GM21367 (cell line): ENCODE measurements at regions not wholly inside any gene's neighbourhood (a gene's known extent, or its start where the extent isn't known, plus 50 kb on each side); places are given as distances from the start of the nearest gene placed in this dataset.
"Not testable (repeated sequence)": the region's sequence is repeated elsewhere in the genome, so short reads cannot be mapped to it uniquely, and the experiment has no call there.

Experiments used
- ATAC-seq: cut with Tn5 transposase; IDR thresholded peaks from one replicate; pipeline ENCODE4 v1.9.1; 2021; ENCODE audit not compliant: unreplicated experiment

DNA sequence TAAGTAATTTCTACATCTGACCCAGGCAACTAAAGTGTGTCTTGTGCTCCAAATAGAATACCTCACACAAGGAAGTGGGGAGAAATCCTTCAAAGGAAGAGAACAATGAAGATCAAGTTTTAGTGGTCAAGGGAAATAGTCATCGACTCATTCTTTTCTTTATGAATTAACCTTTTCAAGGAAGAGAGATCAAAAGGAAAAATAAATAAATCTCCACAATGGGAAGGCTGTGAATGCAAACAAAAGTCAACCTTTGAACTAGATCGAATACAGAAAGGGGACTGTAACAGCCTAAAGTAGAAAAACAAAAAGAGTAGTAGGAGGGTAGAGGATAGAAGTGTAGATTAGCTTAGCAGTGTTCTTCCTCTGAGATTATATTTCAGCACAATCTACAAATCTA is 274.6 kb upstream of the COBL start:
- no peak for ATAC-seq

DNA sequence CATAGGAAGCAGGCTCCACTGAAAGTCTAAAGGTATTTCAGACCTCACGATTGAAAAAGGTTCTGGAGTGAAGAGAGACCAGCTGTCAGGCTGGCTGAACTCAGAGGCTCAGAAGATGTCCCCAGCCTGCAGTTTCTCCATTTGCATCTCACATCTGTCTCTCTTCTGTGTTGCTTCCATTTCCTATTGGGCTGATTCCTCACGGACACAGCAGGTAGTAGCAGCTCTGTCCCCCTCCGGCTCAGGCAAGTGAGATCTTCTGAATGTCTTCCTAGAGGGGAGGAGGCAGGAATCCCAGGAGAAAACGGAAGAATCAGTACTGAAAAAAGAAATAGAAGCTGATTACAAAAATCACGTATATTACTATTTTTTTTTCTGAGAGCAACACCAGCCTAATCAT is 274.1 kb upstream of the COBL start:
- ATAC-seq, result no peak

DNA sequence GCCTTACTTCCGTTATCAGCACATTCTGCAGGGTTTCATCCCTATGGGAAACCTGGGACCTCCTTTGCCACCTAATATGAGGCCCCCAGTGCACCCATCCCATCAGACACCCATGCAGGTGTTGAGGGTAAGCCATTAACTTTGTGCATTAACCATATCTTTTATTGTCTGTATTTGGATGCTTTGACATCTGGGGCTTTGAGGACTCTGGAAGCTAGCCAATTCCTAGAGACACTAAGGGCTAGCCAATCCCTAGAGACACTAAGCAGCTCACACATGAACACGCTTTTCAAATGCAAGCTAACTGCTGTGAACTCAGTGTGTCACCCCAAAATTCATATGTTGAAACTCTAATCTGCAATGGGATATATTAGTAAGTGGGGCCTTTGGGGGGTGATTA is 272.5 kb upstream of the COBL start:
- ATAC-seq, result no peak

DNA sequence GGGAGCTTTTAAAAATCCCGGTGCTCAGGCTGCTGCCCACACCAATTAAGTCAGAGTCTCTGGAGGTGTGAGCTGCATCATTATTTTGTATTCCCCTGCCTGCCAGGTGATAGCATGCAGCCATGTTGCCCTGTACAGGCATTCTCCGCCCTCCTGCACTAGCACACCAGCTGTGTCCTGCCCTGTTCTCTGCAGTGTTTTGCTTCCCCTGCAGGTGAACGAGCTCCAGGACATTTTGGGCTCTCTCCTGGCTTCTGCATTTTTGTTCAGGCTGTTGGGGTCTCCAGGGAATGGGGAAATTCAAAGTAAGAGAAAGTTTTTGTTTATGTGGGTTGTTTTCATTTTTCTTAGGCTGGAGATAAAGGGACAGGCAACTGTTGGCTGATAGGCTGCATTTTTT is 271.0 kb upstream of the COBL start:
- no peak for ATAC-seq

DNA sequence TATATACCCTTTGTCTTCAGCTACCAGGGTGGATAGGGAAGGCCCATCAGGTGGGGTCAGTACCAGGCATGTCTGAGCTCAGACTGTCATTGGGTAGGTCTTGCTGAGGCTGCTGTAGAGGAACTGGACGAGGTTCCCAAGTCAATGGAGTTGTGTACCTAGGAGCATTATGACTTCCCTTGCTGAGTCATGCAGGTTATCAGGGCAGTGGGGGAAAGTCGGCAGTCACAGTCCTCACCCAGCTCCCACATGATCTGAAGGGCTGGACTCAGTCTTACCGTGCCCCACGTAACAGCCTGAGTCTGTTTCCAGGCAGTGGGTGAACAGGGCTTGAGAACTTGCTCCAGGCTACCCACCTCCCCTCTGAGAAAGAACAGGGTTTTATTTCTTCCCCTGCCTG is 260.8 kb upstream of the COBL start:
- no peak for ATAC-seq

DNA sequence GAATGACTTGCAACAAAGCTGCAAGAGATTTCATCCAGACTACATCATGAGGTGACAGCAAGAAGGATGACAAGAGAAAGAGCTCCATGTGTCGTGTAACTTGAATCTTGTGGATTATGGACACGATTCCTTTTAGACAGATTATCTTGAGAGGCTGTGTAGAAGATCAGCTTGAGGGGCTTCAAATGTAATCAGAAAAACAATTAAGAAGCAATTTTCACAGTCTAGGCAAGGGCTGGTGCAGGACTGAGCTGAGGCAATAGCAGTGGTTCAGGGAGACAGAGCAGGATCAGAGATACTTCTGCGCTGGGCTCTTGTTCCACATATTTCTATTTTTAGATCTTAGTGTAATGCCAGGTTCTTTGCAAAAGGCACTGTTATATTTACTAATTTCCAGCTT is 253.0 kb upstream of the COBL start:
- ATAC-seq, result no peak

DNA sequence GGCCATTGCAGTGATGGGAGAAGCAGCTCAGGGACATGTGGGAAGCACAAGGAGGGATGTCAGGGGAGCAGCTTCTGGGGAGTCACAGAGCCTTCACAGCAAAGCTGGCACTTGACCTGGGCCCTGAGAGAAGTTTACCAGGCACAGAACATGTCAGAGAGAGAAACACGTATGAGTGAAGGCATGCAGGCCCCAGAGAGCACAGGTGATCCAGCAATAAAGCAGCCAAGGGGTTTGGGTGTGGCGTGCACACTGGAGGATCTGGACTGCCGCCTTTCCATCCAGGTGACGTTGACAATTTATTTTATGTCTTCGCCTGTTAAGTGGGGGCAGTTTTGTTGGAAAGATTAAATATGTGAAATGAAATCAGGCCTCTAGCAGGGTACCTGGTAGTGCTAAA is 252.6 kb upstream of the COBL start:
- no peak for ATAC-seq

DNA sequence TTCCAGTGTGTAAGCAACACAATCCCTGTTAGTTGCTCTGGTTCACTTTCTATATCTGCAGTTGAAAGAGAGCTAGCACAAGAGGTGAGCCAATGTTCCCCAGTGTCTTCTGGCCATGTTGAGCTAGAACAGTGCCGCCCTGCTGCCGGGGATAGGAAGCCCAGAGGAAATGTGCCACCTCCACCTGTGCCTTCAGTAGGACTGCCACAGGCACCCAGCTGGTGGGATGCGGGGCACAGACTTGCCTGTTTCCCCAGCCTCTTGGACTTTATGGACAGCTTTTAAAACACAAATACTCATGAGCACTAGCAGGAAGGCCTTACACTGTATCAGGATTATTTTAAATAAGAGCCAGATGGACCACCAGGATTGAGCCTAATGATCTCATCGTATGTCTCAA is 234.5 kb upstream of the COBL start:
- ATAC-seq, result no peak

DNA sequence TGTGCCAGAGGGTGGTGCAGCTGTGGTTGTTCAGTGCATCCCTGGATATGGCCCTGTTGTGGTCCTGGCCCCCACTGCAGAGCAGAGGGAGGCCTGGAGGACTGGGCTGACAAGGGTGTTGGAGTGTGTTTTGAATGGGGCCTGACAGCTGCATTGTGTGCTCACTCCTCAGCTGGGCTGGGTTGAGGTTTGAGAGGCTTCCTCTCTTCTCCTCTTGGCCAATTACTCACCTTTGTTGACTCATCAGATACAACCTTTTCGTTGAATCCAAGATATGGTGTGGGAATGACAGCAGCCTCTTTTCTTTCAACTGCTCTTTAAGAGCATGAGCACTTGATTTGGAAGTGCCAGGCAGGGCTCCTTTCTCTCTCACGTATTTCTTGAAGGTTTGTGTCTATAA is 228.5 kb upstream of the COBL start:
- ATAC-seq, result no peak

DNA sequence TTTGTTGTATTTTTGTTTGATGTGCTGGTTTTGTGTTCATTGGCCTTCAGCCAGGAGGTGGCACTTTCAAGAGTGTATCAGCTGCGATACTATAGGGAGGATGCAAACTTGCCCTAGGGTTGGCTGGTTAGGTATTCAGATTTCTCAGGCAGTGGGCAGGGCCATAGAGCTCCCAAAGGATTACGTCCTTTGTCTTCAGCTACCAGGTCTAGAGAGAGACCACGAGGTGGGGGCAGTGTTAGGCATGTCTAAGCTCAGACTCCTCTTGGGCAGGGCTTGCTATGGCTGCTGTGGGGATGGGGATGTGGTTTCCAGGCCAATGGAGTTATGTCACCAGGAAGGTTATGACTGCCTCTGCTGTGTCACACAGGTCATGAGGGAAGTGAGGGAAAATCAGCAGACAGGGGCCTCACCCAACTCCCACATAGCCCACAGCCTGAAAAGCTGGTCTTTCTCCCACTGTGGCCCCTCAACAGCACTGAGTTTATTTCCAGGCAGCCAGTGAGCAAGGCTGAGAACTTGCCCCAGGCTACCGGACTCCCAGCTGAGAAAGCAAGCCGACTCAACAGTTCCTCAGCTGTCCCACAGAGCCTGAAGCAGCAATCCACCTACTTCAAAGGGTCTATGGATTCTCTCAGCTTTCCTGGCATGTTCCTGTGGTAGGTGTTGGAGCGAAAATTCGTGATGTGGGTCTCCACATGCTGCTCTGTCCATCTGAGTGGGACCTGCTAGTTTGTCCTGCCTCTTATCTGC is 227.4 kb upstream of the COBL start:
- no peak for ATAC-seq

DNA sequence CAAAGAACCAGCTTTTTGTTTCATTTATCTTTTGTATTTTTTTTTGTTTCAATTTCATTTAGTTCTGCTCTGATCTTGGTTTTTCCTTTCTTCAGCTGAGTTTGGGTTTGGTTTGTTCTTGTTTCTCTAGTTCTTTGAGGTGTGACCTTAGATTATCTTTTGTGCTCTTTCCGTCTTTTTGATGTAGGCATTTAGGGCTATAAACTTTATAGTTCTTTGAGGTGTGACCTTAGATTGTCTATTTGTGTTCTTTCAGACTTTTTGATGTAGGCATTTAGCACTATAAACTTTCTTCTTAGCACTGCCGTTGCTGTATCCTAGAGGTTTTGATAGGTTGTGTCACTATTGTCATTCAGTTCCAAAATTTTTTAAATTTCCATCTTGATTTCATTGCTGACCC is 224.3 kb upstream of the COBL start:
- not testable (repeated sequence) for ATAC-seq

DNA sequence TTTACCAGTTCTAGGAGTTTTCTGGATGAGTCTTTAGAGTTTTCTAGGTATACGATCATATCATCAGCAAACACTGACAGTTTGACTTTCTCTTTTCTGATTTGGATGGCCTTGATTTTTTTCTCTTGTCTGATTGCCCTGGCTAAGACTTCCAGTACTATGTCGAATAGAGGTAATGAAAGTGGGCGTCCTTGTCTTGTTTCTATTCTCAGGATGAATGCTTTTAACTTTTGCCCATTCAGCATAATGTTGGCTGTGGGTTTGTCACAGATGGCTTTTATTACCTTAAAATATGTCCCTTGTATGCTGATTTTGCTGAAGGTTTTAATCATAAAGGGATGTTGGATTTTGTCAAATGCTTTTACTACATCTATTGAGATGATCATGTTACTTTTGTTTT is 223.2 kb upstream of the COBL start:
- no peak for ATAC-seq

DNA sequence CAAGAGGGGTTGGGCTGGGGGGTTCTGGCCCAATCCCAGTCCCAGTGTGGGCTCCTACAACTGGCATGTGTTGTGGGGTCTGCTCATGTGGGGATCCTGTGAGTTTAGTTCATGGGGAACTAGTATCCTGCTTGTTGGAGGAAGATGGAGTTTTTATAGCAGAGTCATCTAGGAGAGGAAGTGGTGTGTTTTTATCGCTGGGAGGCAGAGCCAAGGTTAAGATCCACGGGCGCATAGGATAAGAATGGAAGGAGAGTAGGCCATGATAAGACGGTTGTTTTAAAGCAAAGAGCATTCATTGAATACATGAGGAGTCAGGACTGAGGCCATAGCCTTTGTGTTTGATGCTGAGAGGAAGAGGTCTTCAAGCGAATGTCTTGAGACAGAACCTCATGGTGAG is 211.6 kb upstream of the COBL start:
- no peak for ATAC-seq

DNA sequence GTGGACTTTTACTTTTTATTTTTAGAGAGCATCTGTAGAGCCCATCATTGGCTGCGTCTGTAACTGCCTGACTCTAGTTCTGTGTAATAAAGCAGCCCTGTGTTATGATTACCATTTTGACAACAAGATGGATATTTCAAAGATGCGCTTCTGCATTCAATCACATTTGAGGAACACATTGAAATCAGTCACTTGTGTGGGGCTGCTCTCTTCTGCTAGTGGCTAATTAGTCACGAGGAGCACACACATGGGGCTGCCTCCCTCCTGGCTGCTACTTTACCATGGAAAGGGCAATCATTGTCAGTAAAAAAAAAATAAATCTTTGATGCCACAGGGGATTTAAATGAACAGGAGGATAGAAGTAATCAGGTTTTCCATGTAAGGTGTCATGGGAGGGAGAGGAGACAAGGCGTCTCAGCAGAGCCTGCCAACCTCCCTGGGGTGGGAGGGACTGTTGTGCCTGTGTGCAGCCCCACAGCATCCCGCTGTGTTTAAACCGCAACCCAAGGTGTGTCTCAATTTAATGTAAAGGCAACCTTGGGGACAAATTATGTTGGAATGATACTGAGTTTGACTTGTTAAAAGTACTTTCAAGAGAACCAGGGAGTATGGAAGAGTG is 205.2 kb upstream of the COBL start:
- no peak for ATAC-seq

DNA sequence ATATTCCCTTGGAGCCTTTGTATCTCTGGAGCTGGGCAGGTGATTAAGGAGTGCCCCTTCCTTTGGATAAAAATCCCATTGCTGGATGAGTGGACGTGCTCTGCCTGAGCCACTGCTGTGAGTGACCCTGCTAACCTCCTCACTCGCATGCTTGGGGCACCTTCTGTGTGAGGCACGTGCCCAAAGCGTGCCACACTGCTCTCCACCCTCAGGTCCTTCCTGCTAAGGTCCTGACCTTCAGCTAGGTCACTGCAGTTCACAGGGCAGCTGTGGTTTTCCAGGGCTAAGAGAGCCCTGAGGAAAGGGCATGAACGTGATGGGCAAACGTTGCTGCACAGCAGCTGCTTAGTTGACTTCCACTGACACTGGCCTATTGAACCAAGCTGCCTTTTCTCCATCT is 204.4 kb upstream of the COBL start:
- ATAC-seq, result no peak

DNA sequence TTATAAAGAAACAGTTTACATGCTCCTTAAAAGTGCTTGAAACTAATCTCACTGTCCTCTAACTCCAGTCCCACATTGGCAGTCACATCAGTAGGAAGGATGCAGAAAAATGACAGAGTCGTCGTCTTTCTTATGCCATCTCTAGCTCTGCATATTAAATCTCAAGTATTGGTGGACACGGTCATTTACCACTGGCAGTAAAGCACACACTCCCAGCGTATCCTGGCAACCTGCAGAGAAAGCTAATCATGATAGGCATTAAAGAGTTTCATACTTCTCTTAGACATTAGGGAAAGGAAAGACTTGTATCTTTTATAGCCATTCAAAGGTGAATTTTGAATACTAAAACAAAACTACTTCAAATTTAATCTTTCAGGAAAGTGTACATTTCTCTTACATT is 202.0 kb upstream of the COBL start:
- ATAC-seq, result no peak

DNA sequence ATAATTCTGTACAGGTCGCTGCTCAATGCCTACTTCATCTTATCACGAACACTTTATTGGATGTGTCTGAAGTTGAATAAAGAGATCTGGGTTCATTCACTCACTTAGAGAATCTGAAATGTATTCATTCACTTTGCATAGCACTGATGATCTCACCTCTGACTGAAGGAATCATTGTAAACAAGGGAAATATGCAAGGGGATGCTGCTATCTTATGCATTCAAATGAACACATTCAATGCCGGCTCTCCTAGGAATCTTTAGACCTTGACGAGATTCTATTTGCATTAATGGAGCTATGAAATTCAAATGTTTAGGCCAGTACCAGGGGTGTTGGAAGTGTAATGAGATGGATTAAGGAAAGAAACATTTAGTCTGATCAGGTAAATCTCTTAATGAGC is 200.6 kb upstream of the COBL start:
- ATAC-seq, result no peak

DNA sequence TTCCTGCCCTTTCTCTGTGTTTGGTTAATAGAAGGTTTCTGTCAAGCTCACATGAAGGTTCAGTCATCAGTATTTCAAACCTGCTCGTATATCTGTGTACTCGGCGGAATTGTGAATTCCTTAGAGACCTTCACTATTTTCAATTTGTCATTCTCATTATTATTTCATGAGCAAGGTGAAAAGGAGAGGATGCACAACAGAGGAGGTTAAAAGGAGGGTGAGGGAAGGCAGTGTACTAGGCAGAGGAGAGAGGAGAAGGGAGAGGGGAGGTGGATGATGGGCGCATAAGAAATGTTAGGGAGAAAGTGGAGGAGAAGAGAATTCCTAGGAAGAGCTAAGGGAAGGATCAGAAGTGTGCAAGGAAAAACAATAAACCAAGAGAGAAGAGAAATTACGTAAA is 185.0 kb upstream of the COBL start:
- no peak for ATAC-seq

DNA sequence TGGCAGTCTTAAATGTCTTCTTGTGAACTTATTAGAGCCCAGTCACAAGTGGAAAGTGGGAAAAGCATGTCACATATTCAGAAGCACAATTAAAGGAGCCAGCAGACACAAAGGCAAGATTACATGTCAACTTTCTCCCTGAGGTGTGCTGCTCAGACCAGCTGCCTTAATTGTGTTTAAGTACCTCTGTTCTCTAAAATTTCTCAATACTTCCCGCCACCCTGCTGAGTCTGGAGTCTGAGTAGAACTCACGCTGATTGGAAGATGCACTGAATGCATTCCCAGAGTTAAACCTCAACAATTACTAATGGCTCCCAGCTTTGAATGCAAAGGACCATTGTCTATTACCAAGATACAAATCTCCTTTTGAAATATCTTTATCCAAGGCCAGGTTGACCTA is 166.4 kb upstream of the COBL start:
- ATAC-seq, result no peak

DNA sequence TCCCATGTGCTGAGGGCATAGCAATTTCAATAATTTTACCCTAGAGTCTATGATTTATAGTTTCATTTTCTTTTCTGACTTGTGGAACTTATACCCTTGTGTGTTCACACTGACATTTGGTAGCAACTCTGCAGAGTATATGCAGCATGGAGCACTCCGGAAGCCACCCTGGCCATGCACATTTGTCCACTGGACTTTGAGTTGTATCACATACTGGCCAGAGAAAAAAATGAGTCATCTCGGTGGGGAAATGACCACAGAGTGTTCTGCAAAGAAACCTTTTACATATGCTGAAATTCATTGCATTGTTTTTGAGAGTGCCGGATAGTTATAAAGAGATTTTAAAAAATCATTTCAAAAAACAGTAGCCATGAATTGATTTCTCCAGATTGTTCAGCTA is 164.8 kb upstream of the COBL start:
- no peak for ATAC-seq

DNA sequence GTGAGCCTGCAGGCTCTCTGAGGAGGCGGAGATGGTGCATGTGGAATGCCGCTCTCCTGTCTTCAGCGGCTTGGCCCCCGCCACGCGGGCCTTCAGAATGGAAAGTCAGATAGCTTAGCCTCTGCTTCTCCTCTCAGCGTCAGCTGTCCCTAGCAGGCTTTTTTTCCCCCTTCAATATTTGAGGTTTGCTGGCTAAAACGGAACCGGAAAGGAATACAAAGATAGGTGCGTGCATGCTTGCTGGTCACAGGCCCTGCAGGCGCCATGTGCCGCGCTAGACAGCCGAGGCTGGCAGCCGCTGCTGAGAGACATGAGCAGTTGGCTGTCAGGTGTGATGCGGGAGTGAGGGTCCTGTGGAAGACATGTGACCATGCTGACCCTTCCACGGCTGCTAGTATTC is 161.2 kb upstream of the COBL start:
- ATAC-seq, result no peak

DNA sequence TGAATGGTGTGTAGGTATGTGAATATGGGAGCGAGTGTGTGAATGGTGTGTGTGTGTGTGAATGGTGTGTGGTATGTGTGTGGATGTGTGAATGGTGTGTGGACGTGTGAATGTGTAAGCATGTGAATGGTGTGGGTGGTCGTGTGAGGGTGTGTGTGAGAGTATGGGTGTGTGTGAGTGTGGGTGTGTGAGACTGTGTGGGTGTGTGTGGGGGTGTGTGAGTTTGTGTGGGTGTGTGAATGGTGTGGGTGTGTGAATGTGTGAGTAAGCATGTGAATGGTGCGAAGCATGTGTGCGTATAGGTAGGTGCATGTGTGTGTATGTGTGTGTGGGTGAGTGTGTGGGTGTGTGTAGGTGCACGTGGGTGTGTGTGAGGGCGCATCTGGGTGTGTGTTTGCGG is 160.7 kb upstream of the COBL start:
- no peak for ATAC-seq

DNA sequence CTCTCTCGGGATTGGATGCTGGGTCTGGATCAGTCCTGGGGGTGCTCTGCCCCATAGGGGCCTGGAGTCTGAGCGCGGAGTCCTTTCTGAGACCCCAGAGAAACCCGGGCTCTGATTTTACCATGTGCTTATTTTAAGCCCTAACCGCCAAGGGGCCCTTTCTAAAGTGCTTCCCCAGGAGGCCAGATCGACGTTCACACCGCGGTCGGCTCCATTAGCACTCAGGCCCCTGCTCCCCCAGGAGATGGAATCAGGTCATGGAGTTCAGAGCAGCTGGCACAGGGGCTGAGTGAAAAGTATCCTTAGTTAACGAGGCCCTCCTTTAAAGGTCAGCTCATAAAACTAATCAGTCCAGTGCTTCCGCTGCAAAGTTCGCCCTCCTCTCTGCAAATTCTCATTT is 159.4 kb upstream of the COBL start:
- no peak for ATAC-seq
